NCI-H146 treated with DMSO at 0.1 percent for 48 hours (cell line): ENCODE measurements at regions not wholly inside any gene's neighbourhood (a gene's known extent, or its start where the extent isn't known, plus 50 kb on each side); places are given as distances from the start of the nearest gene placed in this dataset.

Source experiments
- DNase-seq: peaks from one replicate; lab custom pipeline; 2025; ENCODE audit not compliant: unreplicated experiment; lab: John Stamatoyannopoulos, UW

- DNase-seq, result no peak
Measured at GRCh38 chr12:89020689-89021088, 331.6 kb downstream of the DUSP6 start.

- no peak for DNase-seq
Measured at GRCh38 chr12:89020121-89020480, 332.2 kb downstream of the DUSP6 start.

- DNase-seq, result peak; percentile 86
Measured at GRCh38 chr12:89019439-89020120, 332.7 kb downstream of the DUSP6 start.

GRCh38 chr12:89016970-89017778, 335.1 kb downstream of the DUSP6 start:
- peak; percentile 85 for DNase-seq

GRCh38 chr12:89015419-89015818, 336.9 kb downstream of the DUSP6 start:
- DNase-seq, result no peak

- no peak for DNase-seq
Measured at GRCh38 chr12:88998421-88998820, 353.9 kb downstream of the DUSP6 start.

- no peak for DNase-seq
Measured at GRCh38 chr12:88996200-88996788, 356.0 kb downstream of the DUSP6 start.

- DNase-seq, result no peak
Measured at GRCh38 chr12:88994971-88995370, 357.3 kb downstream of the DUSP6 start.

GRCh38 chr12:88994537-88994936, 357.8 kb downstream of the DUSP6 start:
- DNase-seq, result no peak

- DNase-seq, result peak; percentile 54
Measured at GRCh38 chr12:88993651-88994050, 358.6 kb downstream of the DUSP6 start.

- DNase-seq, result no peak
Measured at GRCh38 chr12:88986056-88986455, 366.2 kb downstream of the DUSP6 start.

- no peak for DNase-seq
Measured at GRCh38 chr12:88985631-88986030, 366.7 kb downstream of the DUSP6 start.

GRCh38 chr12:88985011-88985410, 367.3 kb downstream of the DUSP6 start:
- no peak for DNase-seq

- no peak for DNase-seq
Measured at GRCh38 chr12:88982694-88983093, 369.6 kb downstream of the DUSP6 start.

- DNase-seq, result no peak
Measured at GRCh38 chr12:88977115-88977514, 375.2 kb downstream of the DUSP6 start.

GRCh38 chr12:88973998-88974397, 378.3 kb downstream of the DUSP6 start:
- no peak for DNase-seq

- DNase-seq, result no peak
Measured at GRCh38 chr12:88970740-88971139, 381.6 kb downstream of the DUSP6 start.

GRCh38 chr12:88969127-88969526, 383.2 kb downstream of the DUSP6 start:
- no peak for DNase-seq

- DNase-seq, result peak; percentile 32
Measured at GRCh38 chr12:88960213-88960878, 380.1 kb upstream of the KITLG start.

- DNase-seq, result peak; percentile 65
Measured at GRCh38 chr12:88958946-88959345, 378.7 kb upstream of the KITLG start.

- peak; percentile 84 for DNase-seq
Measured at GRCh38 chr12:88958153-88958552, 377.9 kb upstream of the KITLG start.

- no peak for DNase-seq
Measured at GRCh38 chr12:88957358-88957757, 377.1 kb upstream of the KITLG start.
